ENCODE measurements at regions not wholly inside any gene's neighbourhood (a gene's known extent, or its start where the extent isn't known, plus 50 kb on each side); places are given as distances from the start of the nearest gene placed in this dataset.
"Not testable (repeated sequence)": the region's sequence is repeated elsewhere in the genome, so short reads cannot be mapped to it uniquely, and the experiment has no call there.

GRCh38 chr6:135605278-135605790 is 107.8 kb upstream of the AHI1 start:
- DNase-seq (ENCODE audit: low read depth in 2 of 2), result no peak

- no peak for DNase-seq (ENCODE audit: low read depth in 2 of 2)
Observed at GRCh38 chr6:135606392-135606791, 108.9 kb upstream of the AHI1 start.

DNA sequence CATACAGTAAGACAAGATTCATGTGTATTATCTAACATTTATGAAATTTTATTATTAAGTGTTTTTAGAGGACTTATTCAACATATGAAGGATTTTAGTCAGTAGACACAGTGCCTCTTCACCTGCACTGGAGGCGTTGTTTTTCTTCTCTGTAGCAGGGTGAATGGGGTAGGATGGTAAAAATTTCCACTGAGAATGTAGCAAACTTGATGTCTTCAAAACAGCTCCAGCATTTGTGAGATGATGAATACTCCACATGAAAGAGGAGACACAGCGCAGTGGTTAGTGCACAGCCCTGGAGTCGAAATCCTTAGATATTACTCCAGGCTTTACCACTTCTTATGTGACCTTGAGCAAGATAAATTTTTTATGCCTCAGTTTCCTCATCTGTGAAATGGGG is 110.5 kb upstream of the AHI1 start:
- DNase-seq (ENCODE audit: low read depth in 2 of 2), result no peak

DNA sequence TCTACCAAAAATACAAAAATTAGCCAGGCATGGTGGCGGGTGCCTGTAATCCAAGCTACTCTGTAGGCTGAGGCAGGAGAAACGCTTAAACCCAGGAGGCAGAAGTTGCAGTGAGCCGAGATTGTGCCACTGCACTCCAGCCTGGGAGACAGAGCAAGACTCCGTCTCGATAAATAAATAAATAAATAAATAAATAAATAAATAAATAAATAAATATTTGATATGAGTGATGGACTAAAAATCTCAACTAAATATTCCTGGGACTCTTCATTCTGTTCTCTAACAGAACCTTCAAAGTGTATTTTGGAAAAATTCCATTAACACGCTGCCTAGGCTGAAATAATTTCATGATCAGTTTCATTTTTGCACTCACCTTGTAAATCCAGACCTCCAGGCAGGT is 112.7 kb upstream of the AHI1 start:
- not testable (repeated sequence) for DNase-seq (ENCODE audit: low read depth in 2 of 2)

DNA sequence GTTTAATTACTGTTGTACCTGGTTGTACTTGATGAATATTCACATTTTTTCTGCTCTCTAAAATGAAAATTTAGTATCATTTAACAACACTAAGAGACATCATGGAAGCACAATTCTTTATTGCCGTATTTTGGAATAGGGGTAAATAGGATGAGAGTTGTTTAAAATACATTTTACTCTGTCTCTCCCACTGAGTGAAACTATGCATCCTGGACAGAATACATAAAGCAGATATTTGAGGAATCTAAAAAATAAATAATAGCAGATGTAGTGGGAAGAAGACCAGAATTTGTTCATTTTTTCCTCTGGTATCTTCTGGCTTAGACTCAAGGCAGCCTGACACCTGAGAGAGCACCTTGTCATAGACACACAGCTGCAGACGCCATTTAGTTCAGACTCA is 119.1 kb upstream of the AHI1 start:
- no peak for DNase-seq (ENCODE audit: low read depth in 2 of 2)

GRCh38 chr6:135617222-135617621 is 119.7 kb upstream of the AHI1 start:
- DNase-seq (ENCODE audit: low read depth in 2 of 2), result no peak

GRCh38 chr6:135622081-135622480 is 124.5 kb upstream of the AHI1 start:
- no peak for DNase-seq (ENCODE audit: low read depth in 2 of 2)

- DNase-seq (ENCODE audit: low read depth in 2 of 2), result no peak
Observed at GRCh38 chr6:135623979-135624378, 126.4 kb upstream of the AHI1 start.

DNA sequence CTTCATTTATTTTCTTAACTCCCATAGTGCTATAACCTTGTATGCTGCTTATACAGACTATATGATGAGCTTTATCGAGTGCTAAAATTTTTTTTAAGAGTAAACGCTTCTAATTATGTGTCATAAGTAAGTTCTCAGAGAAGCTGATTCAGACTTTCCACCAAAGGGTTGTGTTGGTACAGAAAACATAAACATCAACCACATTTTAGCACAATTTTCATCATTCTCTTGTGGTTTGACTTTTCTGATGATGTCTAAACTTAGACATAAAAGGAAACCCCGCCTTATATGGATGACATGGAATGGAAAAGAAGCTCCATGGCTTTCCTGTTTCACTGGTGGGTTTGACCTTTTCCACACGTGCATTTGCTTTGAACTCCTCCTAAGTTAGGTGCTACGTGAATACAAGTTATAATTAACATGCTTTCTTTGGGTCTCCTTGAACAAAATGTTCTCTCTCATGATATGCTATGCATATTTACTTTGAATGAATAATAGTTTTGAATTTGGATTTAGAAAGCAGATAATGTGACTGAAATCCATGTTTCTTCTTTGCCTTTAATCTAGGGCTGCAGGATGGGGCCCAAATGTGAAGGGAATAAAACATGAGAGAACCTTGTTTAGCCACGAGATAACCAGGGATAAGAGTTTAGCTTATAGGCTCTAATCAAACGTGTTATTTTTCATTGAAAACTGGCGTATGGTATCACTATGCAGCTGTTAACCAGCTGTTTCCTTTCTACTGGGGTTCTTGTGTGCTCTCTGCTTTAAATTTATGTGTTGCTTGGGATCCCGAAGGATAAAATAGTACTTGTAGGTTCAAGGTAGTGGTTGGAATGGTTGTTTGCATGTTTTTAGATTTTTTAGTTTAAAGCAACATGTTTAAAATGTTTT is 127.1 kb upstream of the AHI1 start:
- no peak for DNase-seq (ENCODE audit: low read depth in 2 of 2)

DNA sequence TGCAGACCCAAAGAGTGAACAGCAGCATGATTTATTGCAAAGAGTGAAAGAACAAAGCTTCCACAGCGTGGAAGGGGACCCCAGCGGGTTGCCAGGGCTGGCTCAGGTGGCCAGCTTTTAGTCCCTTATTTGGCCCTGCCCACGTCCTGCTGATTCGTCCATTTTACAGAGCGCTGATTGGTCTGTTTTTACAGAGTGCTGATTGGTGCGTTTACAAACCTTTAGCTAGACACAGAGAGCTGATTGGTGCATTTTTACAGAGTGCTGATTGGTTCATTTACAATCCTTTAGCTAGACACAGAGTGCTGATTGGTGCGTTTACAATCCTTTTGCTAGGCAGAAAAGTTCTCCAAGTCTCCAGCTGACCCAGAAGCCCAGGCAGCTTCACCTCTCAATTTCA is 128.5 kb upstream of the AHI1 start:
- not testable (repeated sequence) for DNase-seq (ENCODE audit: low read depth in 2 of 2)

DNA sequence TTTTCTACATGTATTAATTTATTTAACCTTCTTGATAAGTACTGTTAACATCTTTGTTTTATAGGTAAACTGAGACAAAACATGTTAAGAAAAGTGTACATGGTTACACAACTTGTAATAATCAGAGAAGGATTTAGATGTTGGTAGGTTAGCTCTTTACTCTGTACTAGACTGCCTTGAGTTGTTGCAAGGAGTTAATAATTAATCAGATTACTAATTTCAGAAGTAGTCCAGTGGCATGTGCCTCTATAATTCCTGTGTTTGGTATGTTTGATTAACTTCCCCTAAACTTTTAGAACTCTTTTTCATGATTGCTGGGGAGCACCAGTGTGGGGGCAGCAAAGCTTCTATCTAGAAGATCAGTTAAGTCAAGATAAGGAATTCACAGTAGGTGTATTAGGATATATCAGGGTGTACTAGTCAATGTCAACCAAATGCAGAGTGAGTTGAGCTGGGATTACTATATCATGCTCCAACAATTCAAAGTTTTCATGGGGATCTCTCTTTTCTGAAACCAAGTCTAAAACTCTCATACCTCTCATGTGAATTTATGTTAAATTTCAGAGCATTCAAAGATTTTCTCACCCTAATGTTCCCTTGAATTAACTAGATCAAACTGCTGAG is 129.7 kb upstream of the AHI1 start:
- DNase-seq (ENCODE audit: low read depth in 2 of 2), result no peak

DNA sequence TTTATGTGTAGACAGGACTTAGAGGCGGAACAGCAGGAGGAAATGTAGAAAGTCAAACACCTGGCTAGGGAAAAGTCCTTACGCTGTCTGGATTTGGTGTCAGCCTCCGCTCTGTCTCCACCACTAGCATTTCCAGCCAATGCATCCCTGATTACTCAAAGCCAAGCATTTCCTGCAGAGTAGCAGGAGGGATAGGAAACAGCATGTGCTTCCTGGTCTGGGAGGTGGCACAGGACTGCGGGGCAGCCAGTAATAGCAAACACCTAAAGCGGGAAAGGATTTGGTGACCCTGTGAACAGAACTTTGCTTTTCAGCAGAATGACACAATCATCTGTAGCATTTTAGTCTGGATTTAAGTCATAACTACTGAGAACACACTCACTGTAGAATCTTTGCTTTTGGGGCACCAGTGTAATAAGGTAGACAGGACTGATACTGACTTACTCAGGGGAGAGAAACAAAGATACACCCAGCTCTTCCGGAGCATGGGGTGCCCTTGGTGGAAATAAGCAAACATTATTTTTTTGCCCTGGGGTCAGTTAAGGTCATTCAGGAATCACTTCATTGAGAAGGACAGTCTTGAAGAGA is 133.3 kb upstream of the AHI1 start:
- no peak for DNase-seq (ENCODE audit: low read depth in 2 of 2)

GRCh38 chr6:135631821-135632220 is 134.3 kb upstream of the AHI1 start:
- no peak for DNase-seq (ENCODE audit: low read depth in 2 of 2)

DNA sequence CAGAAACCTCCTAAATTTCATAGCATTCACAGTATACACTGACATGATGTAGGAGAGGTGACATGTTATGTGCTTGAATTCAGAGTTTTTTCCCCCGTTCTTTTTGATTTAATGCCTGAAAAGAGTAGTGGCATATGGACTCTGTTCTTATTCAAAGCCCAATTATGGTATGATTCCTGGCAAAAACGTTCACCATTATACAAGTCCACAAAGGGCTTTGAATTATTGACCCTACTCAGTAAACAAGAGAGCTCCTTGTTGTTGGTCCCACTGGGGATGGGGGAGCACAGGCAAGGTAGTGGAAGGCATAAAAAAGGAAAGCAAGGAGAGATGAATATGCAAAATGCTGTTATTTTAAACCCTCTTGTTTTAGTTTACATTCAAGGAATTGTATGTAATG is 136.0 kb upstream of the AHI1 start:
- DNase-seq (ENCODE audit: low read depth in 2 of 2), result no peak

DNA sequence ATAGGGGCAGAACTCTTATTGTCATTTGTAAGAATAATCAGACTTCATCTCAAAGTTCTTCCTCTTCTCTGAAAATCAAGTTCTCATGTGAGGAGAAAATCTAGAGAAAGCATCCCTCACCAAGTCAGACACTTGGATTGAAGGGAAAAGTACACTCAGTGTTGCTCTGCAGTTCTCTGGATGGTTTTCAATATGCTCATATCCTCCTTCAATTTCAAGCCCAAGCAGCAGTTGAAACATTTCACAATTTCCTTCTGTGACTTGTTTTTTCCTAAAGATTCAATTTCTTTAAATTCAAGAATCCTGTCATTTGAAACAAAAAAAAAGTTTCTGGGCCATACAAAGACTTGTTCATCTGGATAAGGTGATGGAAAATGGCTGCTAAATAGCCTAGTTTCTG is 140.2 kb upstream of the AHI1 start:
- no peak for DNase-seq (ENCODE audit: low read depth in 2 of 2)

DNA sequence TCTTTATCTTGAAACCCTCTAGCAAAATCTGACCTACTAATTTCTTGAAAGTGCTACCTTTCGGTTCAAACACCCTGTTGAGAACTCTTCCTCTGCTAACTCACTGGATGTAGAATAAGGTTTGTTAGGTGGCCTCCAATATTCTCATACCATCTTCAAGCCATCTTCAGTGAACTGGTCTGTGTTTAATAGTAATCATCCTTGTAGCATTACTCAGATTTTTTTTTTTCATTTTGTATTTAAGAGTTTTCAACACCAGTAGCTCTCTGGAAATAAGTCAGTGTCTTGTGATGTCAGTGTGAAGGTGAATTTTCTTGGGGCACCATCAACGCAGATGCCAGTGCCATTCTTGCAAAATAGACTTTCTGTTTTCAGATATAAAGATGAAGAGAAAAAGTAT is 140.6 kb upstream of the AHI1 start:
- no peak for DNase-seq (ENCODE audit: low read depth in 2 of 2)

DNA sequence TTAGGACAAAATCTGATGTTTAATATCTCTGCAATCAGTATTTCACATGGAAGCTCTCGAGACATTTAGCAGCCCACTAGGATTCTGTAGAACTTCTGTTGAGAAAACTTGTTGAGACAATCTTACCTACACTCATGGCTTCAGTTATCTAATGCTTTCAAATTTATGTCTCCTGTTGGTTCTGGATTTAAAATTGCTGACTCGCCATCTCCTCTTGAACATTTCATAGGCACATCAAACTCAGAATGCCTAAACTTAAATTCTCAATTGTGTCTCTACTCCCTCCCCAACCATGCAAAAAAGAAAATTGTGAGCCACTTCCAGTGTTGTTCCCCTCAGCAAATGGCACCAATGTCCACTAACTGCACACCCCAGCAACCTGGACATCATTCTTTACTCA is 142.5 kb upstream of the AHI1 start:
- no peak for DNase-seq (ENCODE audit: low read depth in 2 of 2)

DNA sequence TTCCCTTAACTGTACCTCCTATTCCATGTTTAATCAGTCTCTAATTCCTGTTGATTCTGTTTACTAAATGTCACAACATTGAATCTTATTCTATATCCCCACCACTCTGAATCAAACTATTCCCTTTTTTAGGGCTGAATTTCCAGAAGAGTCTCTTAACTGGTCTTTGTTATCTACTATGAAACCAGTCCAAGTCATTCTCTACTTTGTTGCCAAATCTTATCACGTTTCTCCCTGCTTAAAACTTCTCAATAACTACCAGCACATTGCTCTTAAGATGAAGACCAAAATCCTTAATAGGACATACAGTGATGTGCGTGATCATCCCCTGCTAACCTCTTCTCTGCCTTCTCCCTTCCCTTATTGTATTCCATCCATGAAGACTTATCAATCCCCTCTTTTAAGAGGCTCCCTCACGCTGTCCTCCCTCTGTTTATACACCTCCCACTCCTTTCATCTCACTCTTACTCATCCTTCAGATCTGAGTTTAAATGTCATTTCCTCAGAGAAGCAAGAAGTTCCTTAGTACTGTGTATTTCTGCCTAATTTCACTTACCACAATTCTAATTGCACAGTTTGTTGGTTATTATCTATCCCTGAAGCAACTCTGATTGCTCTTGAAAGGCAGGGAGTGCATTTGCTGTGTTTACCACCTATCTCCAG is 143.0 kb upstream of the AHI1 start:
- no peak for DNase-seq (ENCODE audit: low read depth in 2 of 2)

- DNase-seq (ENCODE audit: low read depth in 2 of 2), result no peak
Observed at GRCh38 chr6:135642912-135643311, 145.4 kb upstream of the AHI1 start.

- no peak for DNase-seq (ENCODE audit: low read depth in 2 of 2)
Observed at GRCh38 chr6:135644394-135644793, 146.9 kb upstream of the AHI1 start.

DNA sequence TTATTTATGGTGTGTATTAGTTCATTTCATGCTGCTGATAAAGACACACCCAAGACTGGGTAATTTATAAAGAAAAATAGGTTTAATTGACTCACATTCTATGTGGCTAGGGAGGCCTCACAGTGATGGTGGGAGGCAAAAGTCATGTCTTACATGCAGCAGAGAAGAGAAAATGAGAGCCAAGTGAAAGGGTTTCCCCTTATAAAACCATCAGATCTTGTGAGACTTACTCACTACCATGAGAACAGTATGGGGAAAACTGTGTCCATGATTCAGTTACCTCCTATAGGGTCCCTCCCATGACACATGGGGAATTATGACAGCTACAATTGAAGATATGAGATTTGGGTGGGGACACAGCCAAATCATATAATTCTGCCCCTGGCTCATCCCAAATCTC is 150.0 kb upstream of the AHI1 start:
- no peak for DNase-seq (ENCODE audit: low read depth in 2 of 2)
